ENCODE measurements at regions not wholly inside any gene's neighbourhood (a gene's known extent, or its start where the extent isn't known, plus 50 kb on each side); places are given as distances from the start of the nearest gene placed in this dataset.

DNA sequence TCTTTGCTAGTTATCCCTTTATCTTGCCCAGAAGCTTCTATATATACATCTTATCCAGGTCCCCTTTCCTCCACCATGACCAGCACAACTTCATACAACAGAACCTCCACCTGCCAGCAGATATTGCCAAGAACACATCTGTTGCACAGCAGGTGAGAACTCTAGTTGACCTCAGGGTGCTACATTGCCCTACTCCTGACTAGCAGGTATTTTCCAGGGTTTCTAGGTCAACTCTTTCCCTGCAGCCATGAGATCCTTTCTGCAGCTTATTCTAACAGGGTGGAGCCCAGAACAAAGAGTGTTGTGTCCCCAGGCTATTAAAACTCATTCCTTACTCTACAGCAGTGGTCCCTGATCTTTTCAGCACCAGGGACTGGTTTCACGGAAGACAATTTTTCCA lies 319.5 kb downstream of the PRDM2 start (continued):
- TF ChIP-seq, protein P1, sequence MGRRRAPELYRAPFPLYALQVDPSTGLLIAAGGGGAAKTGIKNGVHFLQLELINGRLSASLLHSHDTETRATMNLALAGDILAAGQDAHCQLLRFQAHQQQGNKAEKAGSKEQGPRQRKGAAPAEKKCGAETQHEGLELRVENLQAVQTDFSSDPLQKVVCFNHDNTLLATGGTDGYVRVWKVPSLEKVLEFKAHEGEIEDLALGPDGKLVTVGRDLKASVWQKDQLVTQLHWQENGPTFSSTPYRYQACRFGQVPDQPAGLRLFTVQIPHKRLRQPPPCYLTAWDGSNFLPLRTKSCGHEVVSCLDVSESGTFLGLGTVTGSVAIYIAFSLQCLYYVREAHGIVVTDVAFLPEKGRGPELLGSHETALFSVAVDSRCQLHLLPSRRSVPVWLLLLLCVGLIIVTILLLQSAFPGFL (CRISPR knock-in tag; IDR thresholded peaks at IDR 0.05; ENCODE audit: borderline replicate concordance) = no peak
- TF ChIP-seq FOXK1 (CRISPR knock-in tag; IDR thresholded peaks at IDR 0.05) = no peak
- TF ChIP-seq, protein P2, sequence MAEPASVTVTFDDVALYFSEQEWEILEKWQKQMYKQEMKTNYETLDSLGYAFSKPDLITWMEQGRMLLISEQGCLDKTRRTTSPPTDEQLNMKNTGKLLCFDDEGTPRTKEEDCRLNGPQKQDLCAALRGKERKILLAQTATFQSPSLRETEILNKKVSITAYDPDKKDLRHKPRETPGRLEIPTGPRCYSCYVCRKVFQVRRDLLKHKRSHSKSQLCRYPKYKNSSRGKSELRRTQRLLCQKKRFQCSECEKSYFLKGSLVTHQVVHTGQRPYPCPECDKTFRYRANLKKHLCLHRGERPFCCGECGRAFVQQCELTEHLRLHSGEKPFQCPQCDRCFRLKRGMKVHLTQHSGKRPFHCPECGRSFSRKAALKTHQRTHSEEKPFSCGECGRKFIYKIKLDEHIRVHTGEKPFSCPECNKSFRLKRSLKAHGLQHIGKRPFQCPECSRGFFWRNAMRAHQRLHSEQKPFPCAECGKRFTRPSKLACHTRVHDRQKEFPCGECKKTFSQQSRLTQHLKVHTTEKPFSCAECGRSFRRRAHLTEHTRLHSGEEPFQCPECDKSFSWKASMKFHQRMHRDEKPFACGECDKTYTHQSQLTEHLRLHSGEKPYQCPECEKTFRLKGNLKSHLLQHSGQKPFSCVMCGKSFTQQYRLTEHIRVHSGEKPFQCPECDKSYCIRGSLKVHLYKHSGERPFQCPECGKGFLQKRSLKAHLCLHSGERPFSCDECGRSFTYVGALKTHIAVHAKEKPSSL (CRISPR knock-in tag; conservative IDR thresholded peaks at IDR 0.05) = no peak
- TF ChIP-seq SP1 (CRISPR knock-in tag; conservative IDR thresholded peaks at IDR 0.05) = no peak

DNA sequence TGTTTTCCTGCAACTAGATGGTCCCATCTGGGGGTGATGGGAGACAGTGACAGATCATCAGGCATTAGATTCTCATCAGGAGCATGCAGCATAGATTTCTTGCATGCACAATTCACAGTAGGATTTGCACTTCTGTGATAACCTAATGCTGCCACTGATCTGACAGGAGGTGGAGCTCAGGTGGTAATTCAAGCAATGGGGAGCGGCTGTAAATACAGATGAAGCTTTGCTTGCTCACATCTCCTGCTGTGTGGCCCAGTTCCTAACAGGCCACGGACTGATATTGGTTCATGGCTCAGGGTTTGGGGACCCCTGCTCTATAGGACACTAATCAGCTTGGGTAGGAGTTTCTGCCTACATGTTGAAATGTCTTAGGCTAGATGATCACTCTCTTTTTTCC lies 320.0 kb downstream of the PRDM2 start:
- POLR2A ChIA-PET = no interaction called here

More for the DNA sequence above, 320.0 kb downstream of the PRDM2 start:
- CTCF ChIA-PET = no interaction called here
- TF ChIP-seq, protein P3, sequence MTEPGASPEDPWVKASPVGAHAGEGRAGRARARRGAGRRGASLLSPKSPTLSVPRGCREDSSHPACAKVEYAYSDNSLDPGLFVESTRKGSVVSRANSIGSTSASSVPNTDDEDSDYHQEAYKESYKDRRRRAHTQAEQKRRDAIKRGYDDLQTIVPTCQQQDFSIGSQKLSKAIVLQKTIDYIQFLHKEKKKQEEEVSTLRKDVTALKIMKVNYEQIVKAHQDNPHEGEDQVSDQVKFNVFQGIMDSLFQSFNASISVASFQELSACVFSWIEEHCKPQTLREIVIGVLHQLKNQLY (CRISPR knock-in tag; IDR thresholded peaks at IDR 0.05) = no peak
- TF ChIP-seq ZBTB21 (CRISPR knock-in tag; IDR thresholded peaks at IDR 0.05; ENCODE audit: borderline replicate concordance) = no peak
- TF ChIP-seq, protein P4, sequence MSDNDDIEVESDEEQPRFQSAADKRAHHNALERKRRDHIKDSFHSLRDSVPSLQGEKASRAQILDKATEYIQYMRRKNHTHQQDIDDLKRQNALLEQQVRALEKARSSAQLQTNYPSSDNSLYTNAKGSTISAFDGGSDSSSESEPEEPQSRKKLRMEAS (CRISPR knock-in tag; IDR thresholded peaks at IDR 0.05) = no peak
- TF ChIP-seq ZNF671 (CRISPR knock-in tag; IDR thresholded peaks at IDR 0.05) = no peak
- TF ChIP-seq FOXJ3 (CRISPR knock-in tag; IDR thresholded peaks at IDR 0.05; ENCODE audit: borderline replicate concordance) = no peak
- no peak for TF ChIP-seq ZNF423 (CRISPR knock-in tag; IDR thresholded peaks at IDR 0.05)
- TF ChIP-seq SMAD4 (CRISPR knock-in tag; IDR thresholded peaks at IDR 0.05) = no peak
- TF ChIP-seq, protein P5, sequence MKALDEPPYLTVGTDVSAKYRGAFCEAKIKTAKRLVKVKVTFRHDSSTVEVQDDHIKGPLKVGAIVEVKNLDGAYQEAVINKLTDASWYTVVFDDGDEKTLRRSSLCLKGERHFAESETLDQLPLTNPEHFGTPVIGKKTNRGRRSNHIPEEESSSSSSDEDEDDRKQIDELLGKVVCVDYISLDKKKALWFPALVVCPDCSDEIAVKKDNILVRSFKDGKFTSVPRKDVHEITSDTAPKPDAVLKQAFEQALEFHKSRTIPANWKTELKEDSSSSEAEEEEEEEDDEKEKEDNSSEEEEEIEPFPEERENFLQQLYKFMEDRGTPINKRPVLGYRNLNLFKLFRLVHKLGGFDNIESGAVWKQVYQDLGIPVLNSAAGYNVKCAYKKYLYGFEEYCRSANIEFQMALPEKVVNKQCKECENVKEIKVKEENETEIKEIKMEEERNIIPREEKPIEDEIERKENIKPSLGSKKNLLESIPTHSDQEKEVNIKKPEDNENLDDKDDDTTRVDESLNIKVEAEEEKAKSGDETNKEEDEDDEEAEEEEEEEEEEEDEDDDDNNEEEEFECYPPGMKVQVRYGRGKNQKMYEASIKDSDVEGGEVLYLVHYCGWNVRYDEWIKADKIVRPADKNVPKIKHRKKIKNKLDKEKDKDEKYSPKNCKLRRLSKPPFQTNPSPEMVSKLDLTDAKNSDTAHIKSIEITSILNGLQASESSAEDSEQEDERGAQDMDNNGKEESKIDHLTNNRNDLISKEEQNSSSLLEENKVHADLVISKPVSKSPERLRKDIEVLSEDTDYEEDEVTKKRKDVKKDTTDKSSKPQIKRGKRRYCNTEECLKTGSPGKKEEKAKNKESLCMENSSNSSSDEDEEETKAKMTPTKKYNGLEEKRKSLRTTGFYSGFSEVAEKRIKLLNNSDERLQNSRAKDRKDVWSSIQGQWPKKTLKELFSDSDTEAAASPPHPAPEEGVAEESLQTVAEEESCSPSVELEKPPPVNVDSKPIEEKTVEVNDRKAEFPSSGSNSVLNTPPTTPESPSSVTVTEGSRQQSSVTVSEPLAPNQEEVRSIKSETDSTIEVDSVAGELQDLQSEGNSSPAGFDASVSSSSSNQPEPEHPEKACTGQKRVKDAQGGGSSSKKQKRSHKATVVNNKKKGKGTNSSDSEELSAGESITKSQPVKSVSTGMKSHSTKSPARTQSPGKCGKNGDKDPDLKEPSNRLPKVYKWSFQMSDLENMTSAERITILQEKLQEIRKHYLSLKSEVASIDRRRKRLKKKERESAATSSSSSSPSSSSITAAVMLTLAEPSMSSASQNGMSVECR (CRISPR knock-in tag; IDR thresholded peaks at IDR 0.05; ENCODE audit: borderline replicate concordance) = no peak
- TF ChIP-seq, protein P6, sequence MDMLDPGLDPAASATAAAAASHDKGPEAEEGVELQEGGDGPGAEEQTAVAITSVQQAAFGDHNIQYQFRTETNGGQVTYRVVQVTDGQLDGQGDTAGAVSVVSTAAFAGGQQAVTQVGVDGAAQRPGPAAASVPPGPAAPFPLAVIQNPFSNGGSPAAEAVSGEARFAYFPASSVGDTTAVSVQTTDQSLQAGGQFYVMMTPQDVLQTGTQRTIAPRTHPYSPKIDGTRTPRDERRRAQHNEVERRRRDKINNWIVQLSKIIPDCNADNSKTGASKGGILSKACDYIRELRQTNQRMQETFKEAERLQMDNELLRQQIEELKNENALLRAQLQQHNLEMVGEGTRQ (CRISPR knock-in tag; IDR thresholded peaks at IDR 0.05) = no peak
- TF ChIP-seq, protein P7, sequence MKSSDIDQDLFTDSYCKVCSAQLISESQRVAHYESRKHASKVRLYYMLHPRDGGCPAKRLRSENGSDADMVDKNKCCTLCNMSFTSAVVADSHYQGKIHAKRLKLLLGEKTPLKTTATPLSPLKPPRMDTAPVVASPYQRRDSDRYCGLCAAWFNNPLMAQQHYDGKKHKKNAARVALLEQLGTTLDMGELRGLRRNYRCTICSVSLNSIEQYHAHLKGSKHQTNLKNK (CRISPR knock-in tag; IDR thresholded peaks at IDR 0.05) = no peak
- no peak for TF ChIP-seq JAZF1 (CRISPR knock-in tag; IDR thresholded peaks at IDR 0.05)
- no peak for TF ChIP-seq EMX1 (CRISPR knock-in tag; IDR thresholded peaks at IDR 0.05)
- TF ChIP-seq, protein P8, sequence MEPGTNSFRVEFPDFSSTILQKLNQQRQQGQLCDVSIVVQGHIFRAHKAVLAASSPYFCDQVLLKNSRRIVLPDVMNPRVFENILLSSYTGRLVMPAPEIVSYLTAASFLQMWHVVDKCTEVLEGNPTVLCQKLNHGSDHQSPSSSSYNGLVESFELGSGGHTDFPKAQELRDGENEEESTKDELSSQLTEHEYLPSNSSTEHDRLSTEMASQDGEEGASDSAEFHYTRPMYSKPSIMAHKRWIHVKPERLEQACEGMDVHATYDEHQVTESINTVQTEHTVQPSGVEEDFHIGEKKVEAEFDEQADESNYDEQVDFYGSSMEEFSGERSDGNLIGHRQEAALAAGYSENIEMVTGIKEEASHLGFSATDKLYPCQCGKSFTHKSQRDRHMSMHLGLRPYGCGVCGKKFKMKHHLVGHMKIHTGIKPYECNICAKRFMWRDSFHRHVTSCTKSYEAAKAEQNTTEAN (CRISPR knock-in tag; IDR thresholded peaks at IDR 0.05) = no peak
- H3K27me3 Mint-ChIP-seq (ENCODE audit: low read depth) = peaks cover 34% of the 10 kb centered on the region
- DNase-seq (ENCODE audit: low spot score) = no peak
- no peak overlapping the region for H3K27ac Mint-ChIP-seq
- peaks cover 18% of the 10 kb centered on the region for H3K4me1 Mint-ChIP-seq
- H3K4me3 Mint-ChIP-seq = no peak overlapping the region
- no peak for ATAC-seq
- H3K36me3 Mint-ChIP-seq = peaks cover 3% of the 10 kb centered on the region; the same call in 1 of the 2 replicates
- peaks cover 17% of the 10 kb centered on the region for H3K9me3 Mint-ChIP-seq
